G401 (cell line): ENCODE measurements at regions not wholly inside any gene's neighbourhood (a gene's known extent, or its start where the extent isn't known, plus 50 kb on each side); places are given as distances from the start of the nearest gene placed in this dataset.
"Not testable (repeated sequence)": the region's sequence is repeated elsewhere in the genome, so short reads cannot be mapped to it uniquely, and the experiment has no call there.

ENCODE experiments used
- DNase-seq: peaks from one replicate; pipeline ENCODE4 v3.0.0-alpha.2; 2015; ENCODE audit warnings: low spot score
- in situ Hi-C: cut with HindIII; loops from 2 replicates; pipeline ENCODE4 v1.10.0; 2016; ENCODE audit warnings: low sequenced_read_pairs, mixed read lengths

DNA sequence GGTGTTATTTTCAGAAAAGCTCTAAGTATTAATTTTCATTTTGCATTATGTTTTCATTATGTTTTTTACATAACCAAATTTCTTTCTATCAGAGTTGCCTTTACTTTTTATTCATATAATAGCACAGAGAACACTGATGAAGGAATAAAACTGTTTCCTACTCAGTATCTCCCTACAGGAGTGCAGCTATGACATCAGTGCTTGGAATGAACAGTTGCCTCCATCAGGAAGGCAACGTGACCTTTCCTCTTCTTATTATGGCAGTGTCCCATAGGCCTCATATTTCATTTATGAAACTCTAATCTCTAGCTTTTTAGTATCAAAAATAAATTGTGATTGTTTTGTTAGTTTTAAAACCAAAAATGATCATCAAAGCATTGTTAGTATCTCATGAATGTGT, 712.8 kb downstream of the CD109 start:
- DNase-seq, result no peak
- in situ Hi-C loops, result no loop called here

- no peak for DNase-seq
- in situ Hi-C loops, result no loop called here
Measured at GRCh38 chr6:74404366-74404765, 708.4 kb downstream of the CD109 start.

DNA sequence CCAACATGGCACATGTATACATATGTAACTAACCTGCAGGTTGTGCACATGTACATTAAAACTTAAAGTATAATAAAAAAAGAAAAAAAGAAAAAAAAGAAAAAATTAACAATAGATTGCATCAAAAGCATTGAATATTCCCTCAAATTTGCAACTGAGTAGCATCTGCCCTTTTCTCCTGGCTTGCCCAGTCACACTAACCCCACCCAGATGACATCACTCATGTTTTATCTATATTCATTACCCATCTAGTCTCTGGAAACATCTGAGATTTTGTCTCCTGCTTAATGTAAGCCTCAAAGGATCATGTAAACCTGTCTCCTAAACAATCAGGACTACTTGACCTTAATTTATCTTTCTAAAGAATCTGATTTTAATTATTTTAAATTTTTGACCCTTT, 706.8 kb downstream of the CD109 start:
- no peak for DNase-seq
- in situ Hi-C loops, result no loop called here

GRCh38 chr6:74378437-74378836, 682.4 kb downstream of the CD109 start:
- DNase-seq, in situ Hi-C loops: not testable (repeated sequence)

- in situ Hi-C loops, result no loop called here
- DNase-seq, result no peak
Measured at GRCh38 chr6:74369556-74369993, 673.6 kb downstream of the CD109 start.

DNA sequence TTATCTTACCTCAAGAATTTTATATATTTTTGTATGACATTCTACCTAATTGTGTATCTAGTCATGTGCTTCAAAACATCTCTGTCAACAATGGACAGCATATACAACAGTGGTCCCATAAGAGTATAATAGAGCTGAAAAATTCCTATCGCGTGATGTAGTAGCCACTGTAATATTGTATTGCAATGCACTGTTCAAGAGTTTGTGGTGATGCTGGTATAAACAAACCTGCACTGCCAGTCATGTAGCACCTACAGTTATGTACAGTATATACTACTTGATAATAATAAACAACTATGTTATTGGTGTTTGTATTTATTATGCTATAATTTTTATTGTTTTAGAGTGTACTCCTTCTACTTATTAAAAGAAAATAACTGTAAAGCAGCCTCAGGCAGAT, 672.7 kb downstream of the CD109 start:
- in situ Hi-C loops, result no loop called here
- DNase-seq, result no peak

DNA sequence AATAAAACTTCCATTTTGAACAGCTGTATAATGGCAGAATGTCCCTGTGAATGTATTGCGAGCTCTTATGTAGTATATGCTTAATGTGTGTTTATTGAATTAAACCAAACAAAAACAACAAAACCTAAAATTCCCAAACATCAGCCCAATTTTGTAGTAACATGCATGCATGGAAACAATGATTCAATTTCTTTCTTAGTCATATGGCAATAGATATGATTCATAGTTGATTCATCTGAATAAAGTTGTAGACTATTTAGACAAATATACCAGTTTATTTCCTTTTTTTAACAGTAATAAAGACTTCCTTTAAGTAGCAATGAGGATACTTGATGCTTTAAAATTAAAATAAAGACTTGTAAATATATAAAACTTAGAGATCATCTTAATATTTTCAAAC, 670.6 kb downstream of the CD109 start:
- in situ Hi-C loops, result no loop called here
- no peak for DNase-seq

GRCh38 chr6:74362391-74362790, 666.4 kb downstream of the CD109 start:
- in situ Hi-C loops, result no loop called here
- no peak for DNase-seq

- DNase-seq, result no peak
- in situ Hi-C loops, result no loop called here
Measured at GRCh38 chr6:74357321-74357720, 661.3 kb downstream of the CD109 start.

DNA sequence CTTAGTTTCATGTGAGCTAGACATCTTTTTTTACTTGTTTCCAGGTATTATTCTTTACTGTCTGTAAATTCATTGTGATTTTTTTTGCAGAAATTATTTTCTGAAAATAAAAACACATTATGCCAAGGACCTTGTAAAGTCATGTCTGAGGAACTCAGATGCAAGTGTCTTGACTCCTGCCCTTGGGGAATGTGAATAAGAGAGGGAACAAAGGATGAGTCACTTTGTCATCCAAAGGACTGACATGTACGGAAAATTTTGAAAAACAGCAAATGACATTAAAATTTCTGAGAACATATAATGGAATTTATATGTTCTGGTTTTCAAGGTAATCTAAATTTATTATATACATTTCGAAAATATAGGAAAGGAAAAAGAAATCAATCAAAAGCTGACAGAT, 660.4 kb downstream of the CD109 start:
- in situ Hi-C loops, result no loop called here
- DNase-seq, result no peak

GRCh38 chr6:74346936-74347535, 651.0 kb downstream of the CD109 start:
- in situ Hi-C loops, result no loop called here
- DNase-seq, result no peak

GRCh38 chr6:74343804-74344203, 647.8 kb downstream of the CD109 start:
- no peak for DNase-seq
- in situ Hi-C loops, result no loop called here

- DNase-seq, in situ Hi-C loops: not testable (repeated sequence)
Measured at GRCh38 chr6:74343321-74343720, 647.3 kb downstream of the CD109 start.

DNA sequence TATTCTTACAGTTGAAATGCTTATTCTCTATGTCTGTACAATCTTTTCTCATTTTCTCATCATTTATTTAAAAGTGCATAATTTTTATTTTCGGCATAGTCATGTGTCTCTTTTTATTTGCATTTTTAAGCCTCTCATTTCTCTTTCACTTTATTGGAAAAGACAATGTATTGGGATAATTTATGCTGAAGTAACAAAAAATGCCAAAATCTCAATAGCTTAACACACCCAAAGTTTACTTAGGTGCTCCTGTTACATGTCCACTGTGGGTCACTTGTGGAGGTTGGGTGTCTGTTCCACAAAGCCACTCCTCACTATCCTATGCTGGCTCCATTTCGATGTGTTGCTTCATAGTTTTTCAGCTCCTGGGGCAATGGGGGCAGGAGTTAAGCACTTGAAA, 638.7 kb downstream of the CD109 start:
- in situ Hi-C loops, result no loop called here
- DNase-seq, result no peak

DNA sequence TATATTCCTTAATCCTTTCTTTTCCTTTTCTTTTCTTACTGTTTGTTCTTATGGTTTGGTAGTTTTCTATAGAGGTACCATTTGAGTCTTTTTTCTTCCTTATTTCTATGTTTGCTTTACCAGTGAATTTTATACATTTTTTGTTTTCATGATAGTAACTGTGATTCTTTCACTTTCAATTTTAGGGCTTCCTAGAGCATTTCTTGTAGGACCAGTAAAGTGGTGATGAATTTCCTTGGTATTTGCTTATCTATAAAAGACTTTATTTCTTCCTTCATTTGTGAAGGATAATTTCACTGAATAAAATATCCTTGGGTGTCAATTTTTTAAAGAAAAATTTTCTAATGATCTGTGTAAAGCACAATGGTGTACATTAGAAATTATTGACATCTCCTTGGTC, 637.4 kb downstream of the CD109 start:
- in situ Hi-C loops, result no loop called here
- no peak for DNase-seq

DNA sequence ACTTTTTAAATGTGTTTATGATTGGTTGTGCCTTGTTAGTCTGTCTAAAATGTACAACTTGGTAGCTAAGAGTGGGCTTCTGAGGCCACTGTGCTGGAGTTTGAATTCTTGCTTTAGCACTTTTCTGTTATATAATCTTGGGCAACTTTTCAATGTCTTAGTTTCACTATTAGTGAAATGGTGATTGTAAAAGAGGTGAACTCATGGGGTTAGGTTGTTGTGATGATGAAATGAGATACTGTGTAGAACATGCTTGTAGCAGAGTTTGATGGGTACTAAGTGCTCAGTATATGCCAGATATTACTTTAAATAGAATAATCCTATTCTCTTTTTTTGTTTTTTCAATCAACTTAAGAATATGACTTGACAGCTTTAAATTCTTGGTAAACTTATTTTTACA, 624.7 kb downstream of the CD109 start:
- in situ Hi-C loops, result no loop called here
- DNase-seq, result no peak

- no peak for DNase-seq
- in situ Hi-C loops, result no loop called here
Measured at GRCh38 chr6:74320074-74320473, 624.1 kb downstream of the CD109 start.

GRCh38 chr6:74319292-74319691, 623.3 kb downstream of the CD109 start:
- no peak for DNase-seq

DNA sequence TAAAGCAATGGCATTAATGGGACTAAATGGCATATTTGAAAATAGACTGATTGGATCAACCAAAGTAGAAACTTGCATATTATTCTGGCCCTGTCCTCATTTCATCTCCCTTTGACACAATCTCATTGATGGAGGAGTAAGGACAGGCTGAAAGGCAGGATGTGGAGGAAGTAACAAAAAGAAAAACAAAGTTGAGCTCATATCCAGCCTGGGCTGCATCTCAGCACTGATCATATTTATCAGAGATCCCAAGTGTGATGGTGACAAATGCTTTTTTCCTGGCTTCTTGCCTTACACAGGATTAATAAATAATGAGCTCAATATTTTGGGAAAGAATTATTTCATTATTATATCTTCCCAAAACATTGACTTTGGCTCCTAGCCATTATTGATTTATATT, 622.7 kb downstream of the CD109 start:
- in situ Hi-C loops, result no loop called here
- DNase-seq, result no peak

More at GRCh38 chr6:74319292-74319691, 623.3 kb downstream of the CD109 start:
- in situ Hi-C loops, result no loop called here

GRCh38 chr6:74312081-74312480, 616.1 kb downstream of the CD109 start:
- in situ Hi-C loops, result no loop called here
- DNase-seq, result no peak

- no peak for DNase-seq
- in situ Hi-C loops, result no loop called here
Measured at GRCh38 chr6:74311431-74311830, 615.4 kb downstream of the CD109 start.

- in situ Hi-C loops, result no loop called here
- DNase-seq, result no peak
Measured at GRCh38 chr6:74289884-74290283, 593.9 kb downstream of the CD109 start.
